GM18511 (cell line): ENCODE measurements at regions not wholly inside any gene's neighbourhood (a gene's known extent, or its start where the extent isn't known, plus 50 kb on each side); places are given as distances from the start of the nearest gene placed in this dataset.
"Not testable (repeated sequence)": the region's sequence is repeated elsewhere in the genome, so short reads cannot be mapped to it uniquely, and the experiment has no call there.

Experiments used
- ATAC-seq: cut with Tn5 transposase; IDR thresholded peaks from one replicate; pipeline ENCODE4 v1.9.1; 2021; ENCODE audit warnings: mild to moderate bottlenecking, moderate library complexity; ENCODE audit not compliant: unreplicated experiment

- no peak for ATAC-seq
Measured at GRCh38 chr6:92011681-92012245, 1407.6 kb downstream of the EPHA7 start.

GRCh38 chr6:92008757-92009502, 1410.4 kb downstream of the EPHA7 start:
- no peak for ATAC-seq

GRCh38 chr6:92000112-92000511, 1413.2 kb upstream of the MAP3K7 start:
- ATAC-seq = no peak

- ATAC-seq = no peak
Measured at GRCh38 chr6:91994787-91995186, 1407.9 kb upstream of the MAP3K7 start.

GRCh38 chr6:91982559-91982958, 1395.7 kb upstream of the MAP3K7 start:
- ATAC-seq = no peak

- ATAC-seq = no peak
Measured at GRCh38 chr6:91976797-91977196, 1389.9 kb upstream of the MAP3K7 start.

- ATAC-seq = no peak
Measured at GRCh38 chr6:91970700-91971099, 1383.8 kb upstream of the MAP3K7 start.

GRCh38 chr6:91965872-91966271, 1379.0 kb upstream of the MAP3K7 start:
- ATAC-seq = no peak

GRCh38 chr6:91961671-91962070, 1374.8 kb upstream of the MAP3K7 start:
- no peak for ATAC-seq

- ATAC-seq = no peak
Measured at GRCh38 chr6:91961236-91961635, 1374.4 kb upstream of the MAP3K7 start.

GRCh38 chr6:91941838-91942237, 1355.0 kb upstream of the MAP3K7 start:
- ATAC-seq = no peak

GRCh38 chr6:91940801-91941200, 1353.9 kb upstream of the MAP3K7 start:
- no peak for ATAC-seq

GRCh38 chr6:91926827-91927226, 1340.0 kb upstream of the MAP3K7 start:
- no peak for ATAC-seq

- ATAC-seq = no peak
Measured at GRCh38 chr6:91926361-91926760, 1339.5 kb upstream of the MAP3K7 start.

- no peak for ATAC-seq
Measured at GRCh38 chr6:91911945-91912344, 1325.1 kb upstream of the MAP3K7 start.

- no peak for ATAC-seq
Measured at GRCh38 chr6:91904586-91905164, 1317.8 kb upstream of the MAP3K7 start.

GRCh38 chr6:91895599-91896285, 1308.9 kb upstream of the MAP3K7 start:
- no peak for ATAC-seq

GRCh38 chr6:91886183-91886795, 1299.4 kb upstream of the MAP3K7 start:
- no peak for ATAC-seq

GRCh38 chr6:91881791-91882190, 1294.9 kb upstream of the MAP3K7 start:
- not testable (repeated sequence) for ATAC-seq

GRCh38 chr6:91879386-91879995, 1292.6 kb upstream of the MAP3K7 start:
- no peak for ATAC-seq

GRCh38 chr6:91877994-91878393, 1291.1 kb upstream of the MAP3K7 start:
- no peak for ATAC-seq
